ENCODE measurements at regions not wholly inside any gene's neighbourhood (a gene's known extent, or its start where the extent isn't known, plus 50 kb on each side); places are given as distances from the start of the nearest gene placed in this dataset.

GRCh38 chr10:124229989-124230634 lies 136.7 kb upstream of the CHST15 start:
- TF ChIP-seq CTCF (conservative IDR thresholded peaks at IDR 0.05) = no peak
- Histone ChIP-seq H2BK120ac (ENCODE audit: low read depth, low read length, poor library complexity, severe bottlenecking) (no peak overlapping the region), H2BK12ac (ENCODE audit: insufficient read length, low read depth, low read length) (no peak overlapping the region)

More at GRCh38 chr10:124229989-124230634, 136.7 kb upstream of the CHST15 start:
- Histone ChIP-seq H2BK20ac (ENCODE audit: low read depth, low read length, poor library complexity, severe bottlenecking) (no peak overlapping the region), H4K91ac (ENCODE audit: insufficient read length, low read depth, low read length) (no peak overlapping the region), H3K27ac (ENCODE audit: insufficient read length, low read depth, low read length) (no peak overlapping the region), H4K20me1 (ENCODE audit: control insufficient read depth, insufficient read depth, insufficient read length) (no peaks in the 10 kb centered on the region), H4K5ac (ENCODE audit: insufficient read length, low read depth, low read length) (no peak overlapping the region), H4K8ac (replicated peaks; ENCODE audit: insufficient read length, low read depth, low read length) (no peak overlapping the region), H3K4me1 (ENCODE audit: insufficient read depth, low read length) (no peaks in the 10 kb centered on the region), H2AK5ac (ENCODE audit: insufficient read length, low read length) (no peak overlapping the region), H3K79me2 (ENCODE audit: insufficient read depth, low read length) (no peaks in the 10 kb centered on the region), H3K4me2 (ENCODE audit: insufficient read depth, insufficient read length, low read length) (no peak overlapping the region), H3K27me3 (ENCODE audit: insufficient read depth, low read length) (no peaks in the 10 kb centered on the region), H3K79me1 (ENCODE audit: insufficient read depth, low read depth, low read length, poor library complexity, severe bottlenecking) (no peaks in the 10 kb centered on the region), H2BK5ac (ENCODE audit: insufficient read length, low read length) (no peak overlapping the region), H3K4ac (ENCODE audit: low read depth, low read length) (no peak overlapping the region), H3K9ac (ENCODE audit: extremely low read depth, insufficient read length, low read length) (no peak overlapping the region), H2AFZ (ENCODE audit: low read length) (no peak overlapping the region), H3T11ph (ENCODE audit: low read length) (no peak overlapping the region), H3K23me2 (ENCODE audit: insufficient read length, low read depth, low read length, poor library complexity, severe bottlenecking) (no peaks in the 10 kb centered on the region), H2BK15ac (ENCODE audit: low read depth, low read length) (no peak overlapping the region), H3K9me3 (ENCODE audit: control insufficient read depth, low read depth, low read length) (no peaks in the 10 kb centered on the region), H3K56ac (ENCODE audit: insufficient read length, low read depth, low read length) (no peak overlapping the region), H3K23ac (ENCODE audit: insufficient read length, low read depth, low read length) (no peak overlapping the region), H3K14ac (ENCODE audit: insufficient read depth, low read length) (no peak overlapping the region), H3K18ac (ENCODE audit: insufficient read length, low read depth, low read length) (no peak overlapping the region)
- DNase-seq = no peak
- Mint-ChIP-seq H3K4me3 (no peak overlapping the region), H3K9me3 (peaks cover 34 to 45% of the 10 kb centered on the region in 2 experiments), H3K27ac (no peak overlapping the region), H3K4me1 (no peaks in the 10 kb centered on the region), H3K36me3 (ENCODE audit: insufficient read depth in 1 of 3, low read depth in 3 of 3) (peaks cover 0 to 8% (median 0%) of the 10 kb centered on the region in 3 experiments; a peak in 2 of 7 replicates), H3K27me3 (ENCODE audit: low read depth) (peaks cover 9% of the 10 kb centered on the region)
- no CpG with 5 or more reads among the region's 15 CpGs for WGBS (ENCODE audit: extremely low coverage, insufficient read length, low lambda C conversion rate)
